OCI-LY7 (cell line): ENCODE measurements at regions not wholly inside any gene's neighbourhood (a gene's known extent, or its start where the extent isn't known, plus 50 kb on each side); places are given as distances from the start of the nearest gene placed in this dataset.

Source experiments
- CTCF ChIP-seq: fragments of 200-600 bp; sonication (generic); conservative IDR thresholded peaks from 2 replicates; pipeline ENCODE4 v1.5.1; 2014; ENCODE audit warnings: mild to moderate bottlenecking, antibody characterized with exemption, low read length, moderate library complexity, mixed read lengths
- EZH2phosphoT487 ChIP-seq: fragments of 200-600 bp; sonication (generic); IDR thresholded peaks from 2 replicates; pipeline ENCODE4 v1.6.1; 2018; ENCODE audit warnings: low read depth, borderline replicate concordance, mild to moderate bottlenecking, mixed run types, antibody characterized with exemption, low read length, moderate library complexity, mixed read lengths

DNA sequence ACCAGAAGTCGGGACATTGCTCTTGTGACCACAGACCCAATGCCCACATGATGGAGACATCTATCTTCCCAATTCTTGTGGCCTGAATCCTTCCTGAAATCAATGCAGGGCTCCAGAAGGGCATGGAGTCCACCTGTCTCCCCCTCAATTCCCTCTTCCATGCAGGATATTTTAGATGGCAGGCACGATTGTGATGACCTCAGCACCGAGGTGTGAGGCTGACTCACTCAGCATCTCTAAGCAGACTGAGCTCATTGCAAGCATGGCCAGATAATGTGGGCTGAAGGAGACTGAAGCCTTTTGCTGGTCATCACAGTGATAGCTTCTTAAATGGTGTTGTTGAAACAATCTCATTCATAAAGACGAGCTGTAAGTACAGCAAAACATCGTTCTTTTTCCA, 374.9 kb upstream of the PODXL start:
- TF ChIP-seq EZH2phosphoT487 (no peak), CTCF (no peak)
